DLD1 (cell line): ENCODE measurements at regions not wholly inside any gene's neighbourhood (a gene's known extent, or its start where the extent isn't known, plus 50 kb on each side); places are given as distances from the start of the nearest gene placed in this dataset.

Experiments
- in situ Hi-C: cut with HindIII; loops from 2 replicates; pipeline ENCODE4 v1.10.0; 2017; ENCODE audit warnings: low sequenced_read_pairs

GRCh38 chr12:124418791-124419190 lies 123.9 kb downstream of the RFLNA start:
- in situ Hi-C loops, result loop anchor here (10.0 kb wide), 1 partner anchor 154 kb away; no protein-coding TSS in a partner anchor

DNA sequence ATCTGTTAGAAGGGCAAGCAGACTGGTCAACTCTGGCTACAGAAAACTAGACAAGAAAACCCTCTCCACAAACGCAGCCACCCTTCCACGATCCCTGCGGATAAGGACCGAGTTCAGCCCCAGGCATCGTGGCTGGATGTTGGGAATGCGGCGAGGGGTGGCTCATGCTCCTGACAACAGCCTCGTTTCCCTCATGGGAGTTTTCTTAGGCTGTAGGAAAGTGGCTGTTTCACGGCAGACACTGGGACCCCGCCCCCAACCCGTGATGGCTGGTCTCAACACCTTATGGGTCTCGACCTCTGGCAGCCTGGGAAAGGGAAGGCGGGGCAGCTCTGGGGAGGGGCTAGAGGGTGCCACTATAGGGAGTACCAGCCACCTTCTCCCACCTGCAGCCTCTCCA lies 123.3 kb downstream of the RFLNA start:
- in situ Hi-C loops, result loop anchor here (10.0 kb wide), 1 partner anchor 153 kb away; no protein-coding TSS in a partner anchor

DNA sequence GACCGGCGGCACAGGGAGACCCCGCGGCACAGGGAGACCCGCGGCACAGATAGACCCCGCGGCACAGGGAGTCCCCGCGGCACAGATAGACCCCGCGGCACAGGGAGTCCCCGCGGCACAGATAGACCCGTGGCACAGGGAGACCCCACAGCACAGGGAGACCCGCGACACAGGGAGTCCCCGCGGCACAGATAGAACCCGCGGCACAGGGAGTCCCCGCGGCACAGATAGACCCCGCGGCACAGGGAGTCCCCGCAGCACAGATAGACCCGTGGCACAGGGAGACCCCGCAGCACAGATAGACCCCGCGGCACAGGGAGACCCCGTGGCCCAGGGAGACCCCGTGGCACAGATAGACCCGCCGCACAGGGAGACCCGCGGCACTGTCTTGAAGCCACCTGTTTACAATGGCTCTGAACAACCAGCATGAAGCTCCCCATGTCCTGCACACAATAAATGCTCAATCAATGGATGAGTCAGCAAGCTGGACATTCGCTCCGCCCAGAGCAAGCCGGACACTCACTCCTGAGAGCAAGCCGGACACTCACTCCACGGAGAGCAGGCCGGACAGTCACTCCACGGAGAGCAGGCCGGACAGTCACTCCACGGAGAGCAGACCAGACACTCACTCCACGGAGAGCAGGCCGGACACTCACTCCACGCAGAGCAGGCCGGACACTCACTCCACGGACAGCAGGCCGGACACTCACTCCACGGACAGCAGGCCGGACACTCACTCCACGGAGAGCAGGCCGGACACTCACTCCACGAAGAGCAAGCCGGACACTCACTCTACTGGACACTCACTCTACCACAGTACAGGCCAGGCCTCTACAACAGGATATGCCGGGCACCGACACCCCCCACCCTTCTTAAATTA lies 121.9 kb downstream of the RFLNA start:
- in situ Hi-C loops, result loop anchor here (10.0 kb wide), 1 partner anchor 152 kb away; no protein-coding TSS in a partner anchor

DNA sequence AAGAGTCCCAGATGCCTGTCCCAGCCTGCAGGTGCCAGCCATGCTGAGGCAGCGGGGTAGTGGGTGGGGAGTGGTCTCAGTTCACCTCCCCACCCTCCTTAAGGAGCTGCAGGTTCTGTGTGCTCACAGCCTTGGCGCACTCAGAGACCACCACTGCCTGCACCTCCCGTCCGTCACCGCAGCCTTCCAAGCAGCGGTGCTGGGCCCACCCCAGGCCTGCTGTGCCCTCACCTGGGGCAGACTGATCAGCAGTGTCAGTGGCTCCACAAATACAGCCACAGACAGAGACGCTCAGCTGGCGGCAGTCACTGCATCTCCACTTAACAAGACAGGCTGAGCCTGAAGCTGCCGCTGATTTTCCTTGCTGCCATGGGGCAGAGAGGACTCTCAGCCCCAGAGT lies 120.2 kb downstream of the RFLNA start:
- in situ Hi-C loops, result loop anchor here (10.0 kb wide), 1 partner anchor 150 kb away; no protein-coding TSS in a partner anchor

- in situ Hi-C loops, result loop anchor here (10.0 kb wide), 1 partner anchor 149 kb away; no protein-coding TSS in a partner anchor
Measured at GRCh38 chr12:124413915-124414314, 119.0 kb downstream of the RFLNA start.

- in situ Hi-C loops, result loop anchor here (10.0 kb wide), 1 partner anchor 149 kb away; no protein-coding TSS in a partner anchor
Measured at GRCh38 chr12:124413401-124413800, 118.5 kb downstream of the RFLNA start.

- in situ Hi-C loops, result loop anchor here (10.0 kb wide), 1 partner anchor 148 kb away; no protein-coding TSS in a partner anchor
Measured at GRCh38 chr12:124412646-124413015, 117.7 kb downstream of the RFLNA start.

GRCh38 chr12:124411953-124412645 lies 117.2 kb downstream of the RFLNA start:
- in situ Hi-C loops, result loop anchor here (10.0 kb wide), 1 partner anchor 147 kb away; no protein-coding TSS in a partner anchor

GRCh38 chr12:124411281-124411878 lies 116.5 kb downstream of the RFLNA start:
- in situ Hi-C loops, result loop anchor here (10.0 kb wide), 1 partner anchor 147 kb away; no protein-coding TSS in a partner anchor

- in situ Hi-C loops, result loop anchor here (10.0 kb wide), 1 partner anchor 146 kb away; no protein-coding TSS in a partner anchor
Measured at GRCh38 chr12:124410354-124411175, 115.7 kb downstream of the RFLNA start.

- in situ Hi-C loops, result no loop called here
Measured at GRCh38 chr12:124408822-124409517, 114.1 kb downstream of the RFLNA start.

DNA sequence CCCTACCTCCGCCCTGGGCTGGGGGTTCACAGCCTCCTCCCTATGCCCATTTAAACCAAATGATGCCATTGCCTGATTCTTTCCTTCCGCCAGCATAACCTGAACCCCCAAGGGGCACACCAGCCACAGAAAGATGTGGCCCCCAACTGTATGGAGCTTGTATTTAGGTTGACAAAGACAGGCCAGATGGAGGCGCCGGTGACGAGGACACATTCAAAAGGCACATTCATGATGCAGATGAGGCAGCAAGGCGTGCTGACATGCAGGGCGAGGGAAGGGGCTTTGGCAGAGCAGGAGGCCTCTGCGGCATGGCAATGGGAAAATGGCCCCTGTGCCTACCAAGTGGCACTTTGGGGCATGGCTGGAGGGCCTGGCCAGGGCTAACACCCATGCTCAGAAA lies 112.2 kb downstream of the RFLNA start:
- in situ Hi-C loops, result no loop called here

DNA sequence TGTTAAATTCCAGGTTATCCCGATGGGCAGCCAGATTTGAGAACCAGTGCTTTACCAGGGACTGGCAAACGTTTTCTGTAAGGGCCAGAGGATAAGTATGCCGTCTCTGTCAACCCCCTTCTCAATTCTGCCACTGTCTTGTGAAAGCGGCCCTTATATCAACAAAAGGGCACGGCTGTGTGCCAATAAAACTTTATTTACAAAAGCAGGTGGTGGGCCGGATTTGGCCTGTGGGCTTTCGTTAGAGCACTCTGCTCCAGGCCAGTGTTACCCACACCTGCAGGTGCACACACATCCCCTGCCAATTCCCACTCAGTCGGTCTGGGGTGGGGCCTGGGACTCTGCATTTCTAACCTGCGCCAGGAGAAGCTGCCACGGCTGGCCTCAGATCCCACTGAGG lies 111.2 kb downstream of the RFLNA start:
- in situ Hi-C loops, result no loop called here

- in situ Hi-C loops, result no loop called here
Measured at GRCh38 chr12:124405592-124405991, 110.7 kb downstream of the RFLNA start.

DNA sequence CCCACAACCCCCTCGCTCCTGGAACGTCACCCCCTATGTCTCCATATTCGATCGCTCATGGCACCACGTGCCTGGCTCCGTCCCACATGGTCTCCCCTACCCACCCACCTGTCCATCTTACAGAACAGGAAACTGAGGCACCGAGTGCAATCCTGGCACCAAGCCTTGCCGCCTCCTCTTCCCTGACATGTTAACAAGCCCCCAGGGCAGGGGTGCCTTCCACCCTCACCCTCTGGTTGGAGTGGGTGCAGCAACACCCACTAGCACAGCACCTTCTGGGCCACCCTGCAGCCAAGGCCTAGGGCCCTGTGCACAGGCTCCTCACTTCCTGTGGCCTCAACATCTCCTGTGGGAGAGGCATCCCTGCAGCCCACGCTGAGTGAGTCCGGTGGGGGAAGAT lies 110.3 kb downstream of the RFLNA start:
- in situ Hi-C loops, result no loop called here

DNA sequence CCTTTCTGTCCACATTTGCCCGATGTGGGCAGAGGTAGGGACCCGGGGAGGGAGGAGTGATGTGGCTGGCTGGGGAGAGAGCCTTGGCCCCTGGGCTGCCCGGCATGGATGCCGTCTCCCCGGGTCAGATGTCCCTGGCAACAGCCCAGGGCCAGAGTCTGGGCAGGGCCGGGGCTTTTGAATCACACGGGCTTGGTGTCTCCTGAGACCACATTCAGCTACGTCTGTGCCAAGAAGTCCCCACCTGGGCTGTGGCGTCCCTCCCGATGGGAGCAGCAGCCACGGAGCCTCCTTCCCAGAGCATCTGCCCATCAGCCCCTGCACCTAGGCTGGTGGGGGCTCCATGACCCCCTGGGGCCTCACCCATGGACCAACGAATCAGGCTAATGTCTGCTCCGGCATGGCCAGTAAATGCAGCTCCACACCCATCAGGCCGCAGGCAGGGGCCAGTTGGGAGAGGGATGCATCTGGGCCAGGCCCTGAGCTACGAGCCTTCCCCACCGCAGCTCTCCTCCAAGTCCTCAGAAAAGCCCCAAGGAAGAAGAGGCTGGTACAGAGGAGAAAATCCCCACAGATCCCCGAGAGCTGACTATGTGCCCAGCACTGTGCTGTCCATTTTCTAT lies 109.4 kb downstream of the RFLNA start:
- in situ Hi-C loops, result no loop called here

GRCh38 chr12:124403273-124403672 lies 108.4 kb downstream of the RFLNA start:
- in situ Hi-C loops, result no loop called here

- in situ Hi-C loops, result no loop called here
Measured at GRCh38 chr12:124402248-124403066, 107.6 kb downstream of the RFLNA start.
